ENCODE measurements at regions not wholly inside any gene's neighbourhood (a gene's known extent, or its start where the extent isn't known, plus 50 kb on each side); places are given as distances from the start of the nearest gene placed in this dataset.

GRCh38 chr5:57917004-57917403 lies 434.4 kb upstream of the ACTBL2 start:
- Histone ChIP-seq H3K4me3 (no peak overlapping the region), H3K9me3 (no peaks in the 10 kb centered on the region), H3K36me3 (no peaks in the 10 kb centered on the region), H3K4me1 (no peaks in the 10 kb centered on the region), H3K27me3 (no peaks in the 10 kb centered on the region), H3K27ac (no peak overlapping the region)
- TF ChIP-seq CTCF (IDR thresholded peaks at IDR 0.05) = no peak
- intact Hi-C loops (cut with DNase I) = no loop called here
- DNase-seq (ENCODE audit: low spot score in 2 of 2) = no peak

- no peak overlapping the region for H3K4me3 ChIP-seq
- TF ChIP-seq CTCF (IDR thresholded peaks at IDR 0.05) = no peak
These were observed 432.9 kb upstream of the ACTBL2 start for GRCh38 chr5:57915536-57915935.

GRCh38 chr5:57911438-57911837 lies 428.8 kb upstream of the ACTBL2 start:
- no peak overlapping the region for H3K4me3 ChIP-seq
- H3K9me3 ChIP-seq = no peaks in the 10 kb centered on the region
- no peaks in the 10 kb centered on the region for H3K4me1 ChIP-seq
- no peak overlapping the region for H3K27ac ChIP-seq
- no peak for TF ChIP-seq CTCF (IDR thresholded peaks at IDR 0.05)
- no peak for DNase-seq (ENCODE audit: low spot score in 2 of 2)
- H3K27me3 ChIP-seq = no peaks in the 10 kb centered on the region
- H3K36me3 ChIP-seq = no peaks in the 10 kb centered on the region
- intact Hi-C loops (cut with DNase I) = no loop called here

More at GRCh38 chr5:57915536-57915935, 432.9 kb upstream of the ACTBL2 start:
- intact Hi-C loops (cut with DNase I) = no loop called here
- DNase-seq (ENCODE audit: low spot score in 2 of 2) = no peak
- Histone ChIP-seq H3K4me1 (no peaks in the 10 kb centered on the region), H3K27me3 (no peaks in the 10 kb centered on the region), H3K9me3 (no peaks in the 10 kb centered on the region), H3K36me3 (no peaks in the 10 kb centered on the region), H3K27ac (no peak overlapping the region)

GRCh38 chr5:57906671-57907070 lies 424.1 kb upstream of the ACTBL2 start:
- intact Hi-C loops (cut with DNase I) = no loop called here

GRCh38 chr5:57903458-57903857 lies 420.8 kb upstream of the ACTBL2 start:
- Histone ChIP-seq H3K4me1 (no peaks in the 10 kb centered on the region), H3K27me3 (no peaks in the 10 kb centered on the region), H3K4me3 (no peak overlapping the region), H3K27ac (no peak overlapping the region), H3K36me3 (no peaks in the 10 kb centered on the region), H3K9me3 (no peaks in the 10 kb centered on the region)
- intact Hi-C loops (cut with DNase I) = no loop called here
- DNase-seq (ENCODE audit: low spot score in 2 of 2) = no peak
- TF ChIP-seq CTCF (IDR thresholded peaks at IDR 0.05) = no peak

More at GRCh38 chr5:57906671-57907070, 424.1 kb upstream of the ACTBL2 start:
- no peaks in the 10 kb centered on the region for H3K9me3 ChIP-seq
- H3K27me3 ChIP-seq = no peaks in the 10 kb centered on the region
- peak overlapping the region; percentile 0 to 46 for H3K27ac ChIP-seq
- no peak for DNase-seq (ENCODE audit: low spot score in 2 of 2)
- H3K4me3 ChIP-seq = peak overlapping the region in 1 of 2 donors; percentile 2
- H3K36me3 ChIP-seq = no peaks in the 10 kb centered on the region
- no peaks in the 10 kb centered on the region for H3K4me1 ChIP-seq
- no peak for TF ChIP-seq CTCF (IDR thresholded peaks at IDR 0.05)

- Histone ChIP-seq H3K27me3 (no peaks in the 10 kb centered on the region), H3K36me3 (no peaks in the 10 kb centered on the region), H3K27ac (no peak overlapping the region), H3K4me1 (no peaks in the 10 kb centered on the region), H3K4me3 (no peak overlapping the region), H3K9me3 (no peaks in the 10 kb centered on the region)
- DNase-seq (ENCODE audit: low spot score in 2 of 2) = no peak
- intact Hi-C loops (cut with DNase I) = no loop called here
- TF ChIP-seq CTCF (IDR thresholded peaks at IDR 0.05) = no peak
These were observed 419.5 kb upstream of the ACTBL2 start for GRCh38 chr5:57902095-57902494.
